NB4 (cell line): ENCODE measurements at regions not wholly inside any gene's neighbourhood (a gene's known extent, or its start where the extent isn't known, plus 50 kb on each side); places are given as distances from the start of the nearest gene placed in this dataset.

Experiments used
- POLR2A ChIP-seq: IDR thresholded peaks from 2 replicates; pipeline ENCODE4 v1.6.1; 2011; ENCODE audit warnings: mild to moderate bottlenecking; ENCODE audit not compliant: insufficient read length; ENCODE audit errors: extremely low read depth
- TF ChIP-seq, protein P1 (sequence below): IDR thresholded peaks from one replicate; pipeline ENCODE4 v1.5.1; 2012; ENCODE audit warnings: low read depth, low read length

DNA sequence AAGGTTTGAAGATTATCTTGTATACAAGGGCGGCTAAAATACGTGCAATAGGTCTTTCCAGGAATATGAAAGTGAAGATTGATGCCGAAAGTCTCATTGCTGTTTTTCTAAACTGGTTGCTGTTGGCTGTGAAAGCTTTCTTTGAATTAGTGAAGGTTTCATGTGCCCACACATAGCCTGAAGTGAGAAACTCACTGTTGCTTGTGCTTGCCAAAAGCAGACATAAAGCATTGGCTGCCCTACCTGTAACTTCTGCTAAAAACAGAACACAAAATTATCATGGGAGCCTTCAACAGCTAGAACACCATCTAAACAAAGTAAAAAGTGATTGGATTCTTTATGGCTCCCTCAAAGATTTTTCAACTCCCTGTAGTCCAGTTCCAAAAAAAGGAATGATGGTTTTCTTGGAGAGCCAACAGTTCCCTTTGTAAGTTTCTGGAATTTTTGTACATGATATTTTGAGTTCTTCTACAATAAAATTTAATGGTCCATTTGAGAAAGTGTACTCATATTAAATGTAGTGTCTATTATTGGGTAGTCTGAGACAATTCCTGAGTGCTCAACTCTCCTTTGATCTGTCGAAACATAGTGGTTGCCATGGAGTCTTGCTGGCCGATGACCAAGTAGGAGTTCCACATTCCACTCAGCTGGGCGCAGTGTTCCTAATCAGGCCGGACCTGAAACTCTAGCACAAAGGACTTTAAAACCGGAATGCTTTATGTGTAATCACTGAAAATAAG lies 68.5 kb downstream of the PLEKHG1 start:
- TF ChIP-seq, protein P1, sequence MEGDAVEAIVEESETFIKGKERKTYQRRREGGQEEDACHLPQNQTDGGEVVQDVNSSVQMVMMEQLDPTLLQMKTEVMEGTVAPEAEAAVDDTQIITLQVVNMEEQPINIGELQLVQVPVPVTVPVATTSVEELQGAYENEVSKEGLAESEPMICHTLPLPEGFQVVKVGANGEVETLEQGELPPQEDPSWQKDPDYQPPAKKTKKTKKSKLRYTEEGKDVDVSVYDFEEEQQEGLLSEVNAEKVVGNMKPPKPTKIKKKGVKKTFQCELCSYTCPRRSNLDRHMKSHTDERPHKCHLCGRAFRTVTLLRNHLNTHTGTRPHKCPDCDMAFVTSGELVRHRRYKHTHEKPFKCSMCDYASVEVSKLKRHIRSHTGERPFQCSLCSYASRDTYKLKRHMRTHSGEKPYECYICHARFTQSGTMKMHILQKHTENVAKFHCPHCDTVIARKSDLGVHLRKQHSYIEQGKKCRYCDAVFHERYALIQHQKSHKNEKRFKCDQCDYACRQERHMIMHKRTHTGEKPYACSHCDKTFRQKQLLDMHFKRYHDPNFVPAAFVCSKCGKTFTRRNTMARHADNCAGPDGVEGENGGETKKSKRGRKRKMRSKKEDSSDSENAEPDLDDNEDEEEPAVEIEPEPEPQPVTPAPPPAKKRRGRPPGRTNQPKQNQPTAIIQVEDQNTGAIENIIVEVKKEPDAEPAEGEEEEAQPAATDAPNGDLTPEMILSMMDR: no peak
- no peak for TF ChIP-seq POLR2A
